GM19438 (cell line): ENCODE measurements at regions not wholly inside any gene's neighbourhood (a gene's known extent, or its start where the extent isn't known, plus 50 kb on each side); places are given as distances from the start of the nearest gene placed in this dataset.
"Not testable (repeated sequence)": the region's sequence is repeated elsewhere in the genome, so short reads cannot be mapped to it uniquely, and the experiment has no call there.

Experiments used
- ATAC-seq: cut with Tn5 transposase; IDR thresholded peaks from one replicate; pipeline ENCODE4 v1.9.1; 2021; ENCODE audit warnings: low read depth; ENCODE audit not compliant: unreplicated experiment

DNA sequence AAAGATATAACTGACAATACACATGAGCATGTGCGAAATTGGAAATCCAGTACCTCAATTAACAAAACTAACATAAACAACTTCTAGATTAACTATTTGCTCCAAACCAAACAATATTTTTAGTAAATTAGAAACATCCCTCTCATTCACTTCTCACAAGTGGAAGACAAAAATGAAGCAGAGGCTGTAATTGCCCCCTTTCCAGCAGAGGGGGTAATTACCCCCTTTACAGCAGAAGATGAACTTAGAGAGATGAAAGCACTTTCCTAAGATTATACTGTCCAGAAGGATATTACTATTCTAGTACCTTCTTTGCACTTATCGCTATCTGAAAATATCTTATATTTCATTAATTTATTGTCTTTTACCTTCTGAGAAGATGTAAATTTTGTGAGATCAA, 1025.2 kb downstream of the FSCB start:
- no peak for ATAC-seq

GRCh38 chr14:43480976-43481375, 1026.1 kb downstream of the FSCB start:
- no peak for ATAC-seq

GRCh38 chr14:43479596-43480195, 1027.4 kb downstream of the FSCB start:
- ATAC-seq = no peak

DNA sequence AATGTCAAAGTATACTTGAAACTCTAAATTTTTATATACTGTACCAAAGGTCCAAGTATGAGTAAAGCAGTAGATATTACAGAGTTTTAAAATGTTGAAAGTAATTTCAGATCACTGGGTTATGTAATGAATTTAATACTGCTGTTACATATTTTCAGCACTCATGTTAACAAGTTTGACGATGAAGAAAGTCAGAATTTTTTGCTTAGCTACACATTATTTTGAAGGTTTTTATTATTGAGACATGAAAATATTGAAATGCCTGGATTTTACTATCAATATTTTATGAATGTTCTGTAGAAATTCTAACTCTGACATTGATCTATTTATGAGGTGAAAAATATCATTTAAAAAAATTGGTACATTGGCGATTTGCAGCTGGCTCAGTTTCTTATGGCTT, 1030.3 kb downstream of the FSCB start:
- ATAC-seq = no peak

DNA sequence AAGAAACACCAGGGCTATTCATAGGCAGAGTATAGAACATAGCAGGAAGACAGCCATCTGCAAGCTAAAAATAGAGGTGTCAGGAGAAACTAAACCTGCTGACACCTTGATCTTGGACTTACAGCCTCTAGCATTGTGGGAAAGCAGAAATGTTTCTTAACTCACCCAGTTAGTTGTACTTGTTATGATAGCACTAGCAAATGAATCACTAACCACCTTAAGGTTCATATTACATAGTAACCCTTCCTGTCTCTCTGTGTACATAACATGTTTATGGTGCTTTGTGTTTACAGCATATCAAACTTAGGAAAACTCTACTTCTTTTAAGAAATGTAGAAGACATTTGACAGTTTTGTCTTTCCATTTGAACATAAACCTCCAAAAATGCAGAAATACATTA, 1031.3 kb downstream of the FSCB start:
- ATAC-seq = no peak

DNA sequence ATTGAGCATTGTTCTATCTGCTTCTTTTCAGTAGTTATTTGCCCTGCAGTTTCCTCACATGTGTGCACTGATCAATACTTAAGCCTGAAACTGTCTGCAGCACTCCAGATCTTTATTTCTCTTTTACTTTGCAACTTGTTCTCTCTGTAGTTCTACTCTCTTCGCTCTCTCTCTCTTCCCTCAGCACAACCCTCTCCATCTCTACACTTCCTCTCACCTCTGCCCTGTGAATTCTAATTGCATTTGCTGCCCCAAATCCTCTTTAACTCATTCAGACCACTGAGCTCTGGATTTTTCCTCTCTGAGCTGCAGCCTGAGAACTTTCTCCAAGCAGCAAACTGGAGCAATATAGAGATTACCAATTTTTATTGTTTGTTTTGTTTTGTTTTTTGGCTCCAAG, 1035.5 kb downstream of the FSCB start:
- no peak for ATAC-seq

- no peak for ATAC-seq
These were observed 1042.1 kb downstream of the FSCB start for GRCh38 chr14:43464968-43465367.

DNA sequence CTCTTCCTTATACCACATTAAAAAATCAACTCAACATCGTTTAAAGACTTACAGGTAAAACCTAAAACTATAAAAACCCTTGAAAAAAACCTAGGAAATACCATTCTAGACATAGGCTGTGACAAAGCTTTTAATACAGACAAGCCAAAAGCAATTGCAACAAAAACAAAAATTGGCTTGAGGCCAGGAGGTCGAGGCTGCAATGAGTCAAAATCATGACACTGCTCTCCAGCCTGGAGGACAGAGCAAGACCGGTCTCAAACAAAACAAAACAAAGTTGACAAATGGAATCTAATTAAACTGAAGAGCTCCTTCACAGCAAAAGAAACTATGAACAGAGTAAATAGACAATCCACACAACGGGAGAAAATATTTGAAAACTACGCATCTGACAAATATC, 1057.8 kb downstream of the FSCB start:
- no peak for ATAC-seq

- ATAC-seq = no peak
These were observed 1069.0 kb downstream of the FSCB start for GRCh38 chr14:43438056-43438455.

DNA sequence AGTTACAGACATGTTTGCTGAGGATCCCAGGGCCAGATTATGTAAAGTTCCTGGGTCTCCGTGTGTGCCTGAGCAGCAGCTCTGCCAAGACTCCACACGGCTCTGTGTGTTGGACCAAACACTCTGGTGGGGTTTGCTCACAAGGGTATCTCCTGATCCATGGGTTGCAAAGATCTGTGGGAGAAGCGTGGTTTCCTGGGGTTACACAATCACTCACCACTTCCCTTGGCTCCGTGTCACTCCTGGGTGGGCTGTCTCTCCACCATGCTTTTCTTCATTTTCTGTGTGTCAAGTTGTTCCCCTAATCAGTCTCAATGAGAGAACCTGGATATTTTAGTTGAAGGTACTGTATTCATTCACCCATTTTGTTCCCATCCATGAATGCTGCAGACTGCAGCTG, 1088.8 kb downstream of the FSCB start:
- ATAC-seq = no peak

DNA sequence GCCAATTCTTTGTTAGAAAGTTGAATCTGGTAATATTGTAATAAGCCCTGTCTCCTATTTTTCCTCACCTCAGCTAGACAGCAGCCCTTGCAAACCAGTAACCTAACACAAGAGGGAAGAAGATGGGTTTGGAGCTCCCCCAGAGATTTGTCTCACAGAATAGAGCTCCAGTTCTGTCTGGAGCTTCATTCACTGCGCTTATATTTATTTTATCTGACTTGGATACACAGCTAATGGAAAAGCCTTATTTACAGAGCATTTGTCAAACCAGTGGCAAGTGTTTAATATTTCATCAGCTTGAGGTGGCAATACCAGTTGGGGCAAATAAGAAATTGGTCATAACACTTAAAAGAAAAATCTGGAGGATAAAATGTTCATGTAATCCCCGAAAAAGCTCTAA, 1094.0 kb downstream of the FSCB start:
- no peak for ATAC-seq

GRCh38 chr14:43411841-43412240, 1095.2 kb downstream of the FSCB start:
- ATAC-seq = no peak

DNA sequence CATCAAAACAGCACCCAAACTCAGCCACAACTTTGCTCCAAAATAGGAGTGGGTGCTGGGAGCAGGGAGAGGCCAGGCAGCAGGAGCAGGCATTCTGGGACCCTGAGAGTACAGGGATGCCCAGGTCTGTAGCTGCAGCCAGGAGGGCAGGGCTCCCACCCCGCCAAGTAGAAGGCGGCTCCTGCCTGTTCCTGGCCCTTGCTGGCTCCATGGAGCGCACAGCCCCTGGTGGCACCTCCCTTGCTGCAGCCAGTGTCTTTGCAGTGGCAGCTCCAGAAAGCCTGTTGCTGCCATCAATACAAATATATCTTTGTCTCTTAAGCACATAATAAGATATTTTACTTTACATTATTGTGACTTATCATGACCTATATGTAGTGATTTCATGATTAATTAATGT, 1096.5 kb downstream of the FSCB start:
- ATAC-seq = no peak

- no peak for ATAC-seq
These were observed 1098.6 kb downstream of the FSCB start for GRCh38 chr14:43408472-43408871.

DNA sequence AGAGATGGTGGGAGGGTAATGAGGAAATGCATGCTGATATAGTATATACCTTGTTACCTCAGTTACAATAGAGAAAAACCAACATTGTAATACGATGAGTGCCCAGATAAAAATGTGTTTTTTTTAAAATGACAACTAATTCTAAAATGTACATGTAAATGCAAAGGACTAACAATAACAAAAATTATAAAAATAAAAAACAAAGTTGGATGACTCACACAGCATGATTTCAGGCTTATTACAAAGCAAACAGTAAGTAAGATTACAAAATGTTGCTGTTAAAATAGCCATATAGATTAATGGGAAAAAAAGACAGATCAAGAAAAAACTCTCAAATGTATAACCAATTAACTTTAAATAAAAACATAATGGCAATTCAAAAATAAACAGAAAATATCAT, 1099.4 kb downstream of the FSCB start:
- ATAC-seq = no peak

DNA sequence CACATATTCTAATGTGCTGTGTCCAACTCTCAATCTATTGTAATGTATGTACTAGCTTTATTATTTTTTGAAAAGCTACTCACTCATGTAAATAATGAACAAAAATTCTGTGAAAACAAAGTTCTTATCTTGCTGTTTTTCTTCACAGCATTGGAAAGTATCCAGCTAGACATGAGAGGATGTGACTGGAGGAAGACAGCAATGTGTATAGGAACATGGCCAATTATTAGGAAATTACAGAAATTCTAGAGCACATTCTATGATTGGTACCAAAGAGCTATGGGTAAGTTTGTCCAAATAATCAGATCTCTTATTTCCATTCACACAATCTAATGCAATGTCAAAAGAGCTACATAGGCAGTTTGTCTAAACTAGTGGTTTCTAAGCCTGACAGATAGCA, 1100.2 kb downstream of the FSCB start:
- ATAC-seq = no peak

DNA sequence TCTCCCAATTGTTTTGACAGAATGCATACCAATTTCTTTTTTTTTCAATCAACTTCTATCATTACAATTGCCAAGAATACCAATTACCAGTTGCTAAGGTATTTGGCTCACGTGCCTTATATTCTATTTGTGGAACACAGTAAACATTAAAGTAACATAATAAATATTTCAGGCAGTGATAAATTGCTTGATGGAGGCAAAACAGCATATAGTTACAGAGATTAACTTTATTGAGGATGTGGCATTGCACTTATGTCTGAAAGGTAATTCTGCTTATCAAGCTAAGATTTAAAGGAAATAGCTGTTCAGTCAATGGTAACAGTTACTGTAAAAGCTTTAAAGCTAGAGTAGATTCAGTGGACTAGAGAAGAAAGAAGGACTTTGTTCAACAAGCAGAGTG, 1107.8 kb downstream of the FSCB start:
- ATAC-seq = no peak

- not testable (repeated sequence) for ATAC-seq
These were observed 1136.6 kb downstream of the FSCB start for GRCh38 chr14:43370565-43370896.

DNA sequence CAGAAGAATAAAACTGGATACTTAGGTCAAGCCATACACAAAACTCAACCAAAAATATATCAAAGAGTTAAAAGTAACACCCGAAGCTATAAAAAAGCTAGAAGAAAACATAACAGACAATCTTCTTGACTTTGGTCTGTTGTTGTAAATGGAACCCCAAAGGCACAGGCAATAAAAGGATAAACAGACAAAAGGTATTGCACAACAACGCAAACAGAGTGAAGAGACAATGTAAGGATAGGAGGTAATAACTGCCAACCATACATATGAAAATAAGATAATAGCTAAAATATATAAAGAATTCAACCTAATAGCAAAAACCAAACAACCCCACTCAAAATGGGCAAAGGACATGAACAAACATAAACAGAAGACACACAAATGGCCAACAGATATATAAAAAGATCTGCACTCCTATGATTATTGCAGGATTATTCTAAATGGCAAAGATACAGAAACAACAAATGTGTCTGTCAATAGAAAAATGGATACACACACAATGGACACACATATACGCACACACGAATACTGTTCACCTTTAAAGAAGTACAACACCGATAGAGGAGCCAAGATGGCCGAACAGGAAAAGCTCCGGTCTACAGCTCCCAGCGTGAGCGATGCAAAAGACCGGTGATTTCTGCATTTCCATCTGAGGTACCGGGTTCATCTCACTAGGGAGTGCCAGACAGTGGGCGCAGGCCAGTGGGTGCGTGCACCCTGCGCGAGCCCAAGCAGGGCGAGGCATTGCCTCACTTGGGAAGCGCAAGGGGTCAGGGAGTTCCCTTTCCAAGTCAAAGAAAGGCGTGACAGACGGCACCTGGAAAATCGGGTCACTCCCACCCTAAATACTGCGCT, 1137.1 kb downstream of the FSCB start:
- ATAC-seq = no peak

DNA sequence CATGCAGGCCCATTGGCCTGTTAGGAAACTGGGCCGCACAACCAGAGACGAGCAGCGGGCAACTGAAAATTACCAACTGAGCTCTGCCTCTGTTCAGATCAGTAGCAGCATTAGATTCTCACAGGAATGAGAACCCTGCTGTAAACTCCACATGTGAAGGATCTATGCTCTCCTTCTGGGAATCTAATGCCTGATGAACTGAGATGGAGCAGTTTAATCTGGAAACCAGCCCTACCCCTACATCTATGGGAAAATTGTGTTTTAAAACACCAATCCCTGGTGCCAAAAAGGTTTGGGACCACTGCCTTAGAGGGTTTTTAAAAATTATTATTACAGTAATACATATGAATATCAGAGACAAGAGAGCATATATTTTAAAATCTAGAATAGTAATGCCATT, 1144.5 kb downstream of the FSCB start:
- no peak for ATAC-seq

- ATAC-seq = no peak
These were observed 1145.3 kb downstream of the FSCB start for GRCh38 chr14:43361751-43362150.

GRCh38 chr14:43360239-43360638, 1146.8 kb downstream of the FSCB start:
- ATAC-seq = no peak
